SK-N-SH (cell line): ENCODE measurements at regions not wholly inside any gene's neighbourhood (a gene's known extent, or its start where the extent isn't known, plus 50 kb on each side); places are given as distances from the start of the nearest gene placed in this dataset.

Experiments
- CTCF ChIA-PET: fragments of 300-600, 350-600 bp; formaldehyde crosslinking; extraction: SDS; loops from one replicate; lab custom pipeline; 2021; lab: Yijun Ruan, JAX
- POLR2A ChIA-PET: fragments of 350-600 bp; sonication (Branson Sonifier 250); formaldehyde crosslinking; extraction: SDS; loops from one replicate; lab custom pipeline; 2020; ENCODE audit warnings: antibody characterized with exemption, inconsistent platforms; lab: Yijun Ruan, JAX
- DNase-seq: peaks from one replicate; pipeline ENCODE4 v3.0.0; 2012
- H2AFZ ChIP-seq: fragments of 200-600 bp; sonication (generic); 2 replicates; pipeline ENCODE4 v1.8.1; 2016; ENCODE audit warnings: antibody characterized with exemption, mild to moderate bottlenecking, low read depth
- H3F3A ChIP-seq: fragments of 200-600 bp; sonication (generic); replicated peaks from 2 replicates; pipeline ENCODE3; 2016; ENCODE audit warnings: antibody characterized with exemption, mild to moderate bottlenecking; ENCODE audit not compliant: insufficient read depth
- H3K27ac ChIP-seq, 2 experiments: fragments of 200-500 bp in 1 of 2; fragments of 200-600 bp in 1 of 2; sonication (Bioruptor generic) in 1 of 2; sonication (generic), shearing (Covaris generic) in 1 of 2; 2 replicates each; pipeline versions ENCODE4 v1.5.1 to v1.6.1; 2014 to 2016; ENCODE audit warnings: low read depth in 2 of 2, inconsistent platforms in 1 of 2, low read length in 1 of 2, mild to moderate bottlenecking in 1 of 2, mixed read lengths in 1 of 2
- H3K27me3 ChIP-seq: fragments of 200-600 bp; sonication (generic), shearing (Covaris generic); 2 replicates; pipeline ENCODE4 v1.6.1; 2016; ENCODE audit warnings: mixed run types; ENCODE audit not compliant: insufficient read depth
- H3K36me3 ChIP-seq, 2 experiments: fragments of 200-500 bp in 1 of 2; fragments of 200-600 bp in 1 of 2; sonication (Bioruptor generic) in 1 of 2; sonication (generic) in 1 of 2; replicated peaks in 1 of 2; 2 replicates each; pipeline versions ENCODE3 to v1.5.1; 2014 to 2016; ENCODE audit warnings: low read length in 1 of 2, mild to moderate bottlenecking in 1 of 2; ENCODE audit not compliant: insufficient read depth in 2 of 2, control insufficient read depth in 1 of 2
- H3K4me1 ChIP-seq, 2 experiments: fragments of 200-500 bp in 1 of 2; fragments of 200-600 bp in 1 of 2; sonication (Bioruptor generic) in 1 of 2; sonication (generic), shearing (Covaris generic) in 1 of 2; 2 replicates each; pipeline versions ENCODE4 v1.5.1 to v1.6.1; 2014 to 2016; ENCODE audit warnings: low read depth in 1 of 2, low read length in 1 of 2, mixed run types in 1 of 2; ENCODE audit not compliant: insufficient read depth in 2 of 2, control insufficient read depth in 1 of 2
- H3K4me2 ChIP-seq: fragments of 200-600 bp; sonication (generic), shearing (Covaris generic); 2 replicates; pipeline ENCODE4 v1.6.1; 2017; ENCODE audit warnings: mixed run types
- H3K4me3 ChIP-seq, 2 experiments: fragments of 200-500 bp in 1 of 2; fragments of 200-600 bp in 1 of 2; sonication (Bioruptor generic) in 1 of 2; sonication (generic), shearing (Covaris generic) in 1 of 2; 2 replicates each; pipeline versions ENCODE4 v1.5.1 to v1.8.1; 2014 to 2016; ENCODE audit warnings: low read depth in 2 of 2, inconsistent platforms in 1 of 2, low read length in 1 of 2, mild to moderate bottlenecking in 1 of 2, mixed read lengths in 1 of 2, moderate library complexity in 1 of 2
- H3K79me2 ChIP-seq: fragments of 200-600 bp; sonication (generic); 2 replicates; pipeline ENCODE4 v1.8.1; 2017; ENCODE audit warnings: mild to moderate bottlenecking; ENCODE audit not compliant: insufficient read depth
- H3K9ac ChIP-seq: fragments of 200-600 bp; sonication (generic); 2 replicates; pipeline ENCODE4 v1.6.1; 2017; ENCODE audit warnings: mixed run types
- H3K9me2 ChIP-seq: fragments of 200-600 bp; sonication (generic); 2 replicates; pipeline ENCODE4 v1.6.1; 2017; ENCODE audit warnings: mixed run types
- H3K9me3 ChIP-seq: fragments of 200-600 bp; sonication (generic); 2 replicates; pipeline ENCODE4 v1.6.1; 2017; ENCODE audit warnings: mixed run types, mild to moderate bottlenecking, moderate library complexity
- H4K20me1 ChIP-seq: fragments of 200-600 bp; sonication (generic); 2 replicates; pipeline ENCODE4 v1.6.1; 2017; ENCODE audit warnings: mild to moderate bottlenecking, mixed run types; ENCODE audit not compliant: insufficient read depth
- CHD2 ChIP-seq: fragments of 150-350 bp; IDR thresholded peaks from 2 replicates; pipeline ENCODE4 v1.6.1; 2018; ENCODE audit warnings: low read length; ENCODE audit not compliant: partially characterized antibody
- EP300 ChIP-seq, 2 experiments: IDR thresholded peaks; 2 replicates each; pipeline versions ENCODE4 v1.4.0 to v1.6.1; 2012; ENCODE audit warnings: borderline replicate concordance in 1 of 2, low read depth in 1 of 2, low read length in 1 of 2
- EZH2phosphoT487 ChIP-seq: fragments of 200-600 bp; sonication (generic); IDR thresholded peaks from 2 replicates; pipeline ENCODE4 v1.6.1; 2017; ENCODE audit warnings: low read depth, mixed run types, mild to moderate bottlenecking, antibody characterized with exemption, moderate library complexity, borderline replicate concordance
- FOSL2 ChIP-seq: IDR thresholded peaks from 2 replicates; pipeline ENCODE4 v1.4.0; 2012; ENCODE audit warnings: low read depth, mild to moderate bottlenecking, moderate library complexity, borderline replicate concordance
- GABPA ChIP-seq: IDR thresholded peaks from 2 replicates; pipeline ENCODE4 v1.4.0; 2012; ENCODE audit warnings: low read depth, mild to moderate bottlenecking
- GATA2 ChIP-seq: sonication (generic); formaldehyde crosslinking; IDR thresholded peaks from 2 replicates; pipeline ENCODE4 v1.5.0; 2020; ENCODE audit warnings: mild to moderate bottlenecking, missing genetic modification reagents
- MXI1 ChIP-seq: IDR thresholded peaks from 2 replicates; pipeline ENCODE4 v1.6.1; 2012; ENCODE audit warnings: mild to moderate bottlenecking, low read depth, low read length, improper control_type of control experiment
- NFIC ChIP-seq: IDR thresholded peaks from 2 replicates; pipeline ENCODE4 v1.4.0; 2012; ENCODE audit warnings: borderline replicate concordance
- POLR2AphosphoS5 ChIP-seq: IDR thresholded peaks from 2 replicates; pipeline ENCODE4 v1.6.1; 2012; ENCODE audit warnings: low read depth, low read length
- RFX5 ChIP-seq: IDR thresholded peaks from 2 replicates; pipeline ENCODE4 v1.6.1; 2012; ENCODE audit warnings: mild to moderate bottlenecking, improper control_type of control experiment, low read length
- RXRA ChIP-seq: IDR thresholded peaks from 2 replicates; pipeline ENCODE4 v1.4.0; 2012; ENCODE audit warnings: low read depth, mild to moderate bottlenecking, borderline replicate concordance
- TAF1 ChIP-seq: IDR thresholded peaks from 2 replicates; pipeline ENCODE4 v1.6.1; 2012; ENCODE audit warnings: low read depth, mild to moderate bottlenecking, low read length, moderate library complexity, borderline replicate concordance
- USF2 ChIP-seq: fragments of 150-350 bp; IDR thresholded peaks from 2 replicates; pipeline ENCODE4 v1.6.1; 2017; ENCODE audit warnings: antibody characterized with exemption, low read length, low read depth, borderline replicate concordance
- WGBS: methylation state at CpG from one replicate; pipeline ENCODE4 v1.1.6; 2017; ENCODE audit warnings: low lambda C conversion rate; 5-methylcytosine and 5-hydroxymethylcytosine counted together
- TF ChIP-seq, protein P1 (sequence below): IDR thresholded peaks from 2 replicates; pipeline ENCODE4; 2012

DNA sequence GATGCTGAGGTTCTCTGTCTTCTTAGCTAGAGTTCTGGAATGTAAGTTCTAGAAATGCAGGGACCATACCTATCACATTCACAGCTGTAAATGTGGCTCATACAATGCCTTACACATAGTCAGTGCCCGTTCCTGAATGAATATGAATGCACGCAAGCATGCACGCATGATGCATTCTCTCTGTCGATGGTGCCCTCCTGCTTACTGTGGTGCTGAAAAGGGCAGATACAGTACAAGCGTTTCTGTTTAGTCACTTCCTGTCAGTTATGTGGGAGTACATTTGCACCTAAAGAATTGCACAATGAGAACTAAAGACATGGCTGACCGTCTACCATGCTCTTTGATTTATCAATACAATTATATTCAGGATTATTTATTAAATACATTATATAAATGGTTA lies 152.2 kb upstream of the SOX4 start:
- Histone ChIP-seq H3F3A (no peaks in the 10 kb centered on the region), H3K27me3 (no peaks in the 10 kb centered on the region), H3K79me2 (no peaks in the 10 kb centered on the region), H3K4me2 (no peak overlapping the region), H3K4me3 (no peak overlapping the region), H3K9me3 (no peaks in the 10 kb centered on the region), H2AFZ (no peak overlapping the region), H3K9ac (no peak overlapping the region), H3K4me1 (no peaks in the 10 kb centered on the region), H4K20me1 (no peaks in the 10 kb centered on the region), H3K9me2 (no peaks in the 10 kb centered on the region), H3K36me3 (no peaks in the 10 kb centered on the region), H3K27ac (no peak overlapping the region)
- no peak for DNase-seq
- 72% methylated on average over 6 of the region's 6 CpGs for WGBS
- TF ChIP-seq CHD2 (no peak), POLR2AphosphoS5 (no peak)
- POLR2A ChIA-PET, result no interaction called here
- CTCF ChIA-PET, result no interaction called here

DNA sequence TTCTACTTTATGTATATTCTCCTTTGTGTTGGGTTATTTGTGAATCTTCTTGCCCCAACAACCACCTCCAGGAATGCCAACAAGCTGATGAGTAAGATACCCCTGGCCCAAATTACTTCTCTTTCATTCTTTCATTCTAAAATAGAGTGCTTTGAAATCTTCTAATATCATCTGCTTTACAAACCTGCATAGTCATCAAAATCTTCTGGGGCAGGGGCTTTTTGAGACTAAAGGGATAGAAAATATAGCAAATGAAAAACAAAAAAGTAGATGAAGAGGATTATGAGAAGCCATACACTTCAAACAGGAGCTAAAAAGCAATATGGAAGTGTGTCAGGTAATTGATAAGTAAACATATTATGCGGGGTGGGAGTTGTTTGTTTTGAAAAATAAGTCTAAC lies 150.7 kb upstream of the SOX4 start:
- no peak overlapping the region for H3K4me3 ChIP-seq
- POLR2A ChIA-PET, result no interaction called here
- no peaks in the 10 kb centered on the region for H3K27me3 ChIP-seq
- H3K9me2 ChIP-seq, result no peaks in the 10 kb centered on the region
- no peak for DNase-seq
- H3K4me2 ChIP-seq, result no peak overlapping the region
- H2AFZ ChIP-seq, result no peak overlapping the region
- 57% methylated on average over 1 of the region's 1 CpG for WGBS
- peaks cover 0 to under 1% of the 10 kb centered on the region in 2 experiments; a peak in 1 of 4 replicates for H3K4me1 ChIP-seq
- no peaks in the 10 kb centered on the region for H3F3A ChIP-seq
- no peaks in the 10 kb centered on the region for H3K9me3 ChIP-seq
- no peaks in the 10 kb centered on the region for H4K20me1 ChIP-seq
- CTCF ChIA-PET, result no interaction called here
- H3K79me2 ChIP-seq, result no peaks in the 10 kb centered on the region
- no peak overlapping the region for H3K9ac ChIP-seq
- H3K27ac ChIP-seq, result no peak overlapping the region
- TF ChIP-seq EP300 (IDR thresholded peaks at IDR 0.05; ENCODE audit: borderline replicate concordance in 1 of 2, low read depth in 1 of 2, low read length in 1 of 2) (no peak), FOSL2 (no peak), USF2 (no peak), GABPA (no peak), RFX5 (no peak), CHD2 (no peak), MXI1 (no peak), EZH2phosphoT487 (no peak), GATA2 (CRISPR knock-in tag) (no peak), NFIC (no peak), RXRA (no peak), TAF1 (no peak)
- TF ChIP-seq, protein P1, sequence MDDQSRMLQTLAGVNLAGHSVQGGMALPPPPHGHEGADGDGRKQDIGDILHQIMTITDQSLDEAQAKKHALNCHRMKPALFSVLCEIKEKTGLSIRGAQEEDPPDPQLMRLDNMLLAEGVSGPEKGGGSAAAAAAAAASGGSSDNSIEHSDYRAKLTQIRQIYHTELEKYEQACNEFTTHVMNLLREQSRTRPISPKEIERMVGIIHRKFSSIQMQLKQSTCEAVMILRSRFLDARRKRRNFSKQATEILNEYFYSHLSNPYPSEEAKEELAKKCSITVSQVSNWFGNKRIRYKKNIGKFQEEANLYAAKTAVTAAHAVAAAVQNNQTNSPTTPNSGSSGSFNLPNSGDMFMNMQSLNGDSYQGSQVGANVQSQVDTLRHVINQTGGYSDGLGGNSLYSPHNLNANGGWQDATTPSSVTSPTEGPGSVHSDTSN, result no peak
- H3K36me3 ChIP-seq, result no peaks in the 10 kb centered on the region
